ENCODE measurements at regions not wholly inside any gene's neighbourhood (a gene's known extent, or its start where the extent isn't known, plus 50 kb on each side); places are given as distances from the start of the nearest gene placed in this dataset.
"Not testable (repeated sequence)": the region's sequence is repeated elsewhere in the genome, so short reads cannot be mapped to it uniquely, and the experiment has no call there.

- no peak for FAIRE-seq
These were observed 86.9 kb upstream of the ZC3H15 start for GRCh38 chr2:186399082-186399644.

GRCh38 chr2:186405842-186406241, 80.2 kb upstream of the ZC3H15 start:
- FAIRE-seq = no peak

GRCh38 chr2:186407611-186408010, 78.4 kb upstream of the ZC3H15 start:
- FAIRE-seq = no peak

GRCh38 chr2:186410802-186411201, 75.3 kb upstream of the ZC3H15 start:
- FAIRE-seq = no peak

GRCh38 chr2:186422226-186422625, 63.8 kb upstream of the ZC3H15 start:
- FAIRE-seq = no peak

GRCh38 chr2:186423481-186423880, 62.6 kb upstream of the ZC3H15 start:
- FAIRE-seq = no peak

GRCh38 chr2:186424265-186424664, 61.8 kb upstream of the ZC3H15 start:
- no peak for FAIRE-seq

- no peak for FAIRE-seq
These were observed 60.5 kb upstream of the ZC3H15 start for GRCh38 chr2:186425576-186425975.

GRCh38 chr2:186426153-186427016, 59.7 kb upstream of the ZC3H15 start:
- no peak for FAIRE-seq

GRCh38 chr2:186427017-186427350, 59.1 kb upstream of the ZC3H15 start:
- not testable (repeated sequence) for FAIRE-seq

GRCh38 chr2:186427970-186428369, 58.1 kb upstream of the ZC3H15 start:
- FAIRE-seq = no peak

- FAIRE-seq = no peak
These were observed 57.0 kb upstream of the ZC3H15 start for GRCh38 chr2:186429104-186429503.

GRCh38 chr2:186431306-186431705, 54.8 kb upstream of the ZC3H15 start:
- FAIRE-seq = no peak

- FAIRE-seq = no peak
These were observed 53.0 kb upstream of the ZC3H15 start for GRCh38 chr2:186433040-186433439.

GRCh38 chr2:186433777-186434432, 52.2 kb upstream of the ZC3H15 start:
- no peak for FAIRE-seq
